Adrenal gland (tissue), 9 donors: ENCODE measurements at regions not wholly inside any gene's neighbourhood (a gene's known extent, or its start where the extent isn't known, plus 50 kb on each side); places are given as distances from the start of the nearest gene placed in this dataset.

Experiments
- DNase-seq, 7 donors: peaks; one replicate each; pipeline ENCODE4 v3.0.0-alpha.2; 2019 to 2020
- H3K27ac ChIP-seq, 5 donors: fragments of 200-600 bp; sonication (generic) in 4 of 5; 1 replicate in 3 of 5; 2 replicates in 2 of 5; pipeline versions ENCODE4 v1.5.1 to v1.8.0; 2016 to 2020; ENCODE audit warnings: mild to moderate bottlenecking in 1 of 5
- H3K27me3 ChIP-seq: fragments of 200-600 bp; 2 replicates; pipeline ENCODE4 v1.8.0; 2021
- H3K36me3 ChIP-seq, 2 donors: fragments of 200-600 bp; replicated peaks in 1 of 2; 1 replicate in 1 of 2; 2 replicates in 1 of 2; pipeline versions ENCODE4 v1.5.1 to v1.8.0; 2018 to 2022
- H3K4me1 ChIP-seq, 2 donors: fragments of 200-600 bp; replicated peaks in 1 of 2; 1 replicate in 1 of 2; 2 replicates in 1 of 2; pipeline versions ENCODE4 v1.5.1 to v1.8.0; 2018 to 2021
- H3K4me3 ChIP-seq, 4 donors: fragments of 200-600 bp; sonication (generic) in 3 of 4; one replicate each; pipeline ENCODE4 v1.5.1; 2016 to 2018
- H3K9me3 ChIP-seq, 3 donors: fragments of 200-600 bp; sonication (generic) in 1 of 3; replicated peaks in 1 of 3; 1 replicate in 2 of 3; 2 replicates in 1 of 3; pipeline versions ENCODE4 v1.5.1 to v1.8.0; 2016 to 2021
- CTCF ChIP-seq, 6 experiments: fragments of 450-650 bp in 4 of 6; fragments of 200-600 bp in 2 of 6; sonication (generic) in 1 of 6; IDR thresholded peaks; 1 replicate in 5 of 6; 2 replicates in 1 of 6; pipeline versions ENCODE4 v1.5.1 to v1.8.0; 2016 to 2021; ENCODE audit warnings: antibody characterized with exemption in 6 of 6, mild to moderate bottlenecking in 2 of 6, moderate library complexity in 1 of 6
- POLR2A ChIP-seq, 2 donors: fragments of 450-650 bp; IDR thresholded peaks; one replicate each; pipeline ENCODE4 v1.6.1; 2017; ENCODE audit warnings: antibody characterized with exemption in 2 of 2, mild to moderate bottlenecking in 2 of 2, moderate library complexity in 1 of 2
- WGBS, 4 donors: extraction: QIAGEN DNeasy Blood & Tissue Kit in 2 of 4; methylation state at CpG; one replicate each; pipeline versions ENCODE4 v1.1.5 to v1.1.7; 2013 to 2017; 5-methylcytosine and 5-hydroxymethylcytosine counted together
- intact Hi-C, 2 donors: fragments of 100-400 bp; cut with DNase I; formaldehyde crosslinking; loops; one replicate each; pipeline versions ENCODE4 v1.14.1 to v1.15.0; 2022 to 2023
- donor health status: healthy with polysubstance abuse.
- donor health status: Bipolar disorder and iron deficiency.
- donor health status: DM: yes; HTN: yes; CAD: no.
- donor health status: DM: no; HTN: no; CAD: no.
- donor health status: DM: no; HTN: no; CAD: no.

DNA sequence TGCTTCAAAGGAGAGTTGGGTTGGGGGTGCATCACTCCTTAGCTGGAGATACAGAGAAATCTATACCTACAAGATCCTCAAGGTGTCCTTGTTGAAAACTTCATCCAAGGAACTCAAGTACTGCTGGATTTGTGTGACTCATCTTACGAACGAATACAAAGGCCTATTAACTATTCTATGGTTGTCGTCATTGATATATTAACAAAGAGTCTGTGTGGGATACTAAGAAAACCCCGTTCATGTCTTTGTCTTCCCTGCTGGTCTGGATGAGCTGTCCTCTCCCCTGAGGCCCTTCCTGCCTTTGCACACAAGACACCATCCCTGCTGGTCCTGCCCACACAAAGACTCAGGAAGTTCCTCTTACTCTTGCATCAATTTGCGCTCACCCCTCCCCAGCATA, 54.9 kb upstream of the IRF2 start:
- no peaks in the 10 kb centered on the region for H3K9me3 ChIP-seq
- no peaks in the 10 kb centered on the region for H3K36me3 ChIP-seq
- no peak overlapping the region for H3K4me3 ChIP-seq
- peaks cover 11 to 12% of the 10 kb centered on the region in 2 donors for H3K4me1 ChIP-seq
- H3K27ac ChIP-seq: no peak overlapping the region
- WGBS, 4 donors: 81 to 90% (median 84%) methylated on average over 5 of the region's 5 CpGs
- DNase-seq: no peak
- no peaks in the 10 kb centered on the region for H3K27me3 ChIP-seq
- intact Hi-C loops: no loop called here
- no peak for TF ChIP-seq CTCF (IDR thresholded peaks at IDR 0.05)
- TF ChIP-seq POLR2A (IDR thresholded peaks at IDR 0.05): no peak

- WGBS, 4 donors: 84 to 91% (median 89%) methylated on average over 3 of the region's 3 CpGs
- Histone ChIP-seq H3K27me3 (no peaks in the 10 kb centered on the region), H3K27ac (no peak overlapping the region), H3K4me3 (no peak overlapping the region), H3K36me3 (no peaks in the 10 kb centered on the region), H3K4me1 (peaks cover 6 to 7% of the 10 kb centered on the region in 2 donors), H3K9me3 (no peaks in the 10 kb centered on the region)
- no peak for DNase-seq
- intact Hi-C loops: no loop called here
- TF ChIP-seq POLR2A (IDR thresholded peaks at IDR 0.05) (no peak), CTCF (IDR thresholded peaks at IDR 0.05) (no peak)
Observed at GRCh38 chr4:184528713-184529112, 54.4 kb upstream of the IRF2 start.

- Histone ChIP-seq H3K36me3 (no peaks in the 10 kb centered on the region), H3K9me3 (no peaks in the 10 kb centered on the region), H3K4me3 (no peak overlapping the region), H3K27ac (no peak overlapping the region), H3K4me1 (no peaks in the 10 kb centered on the region), H3K27me3 (no peaks in the 10 kb centered on the region)
- TF ChIP-seq CTCF (IDR thresholded peaks at IDR 0.05) (no peak), POLR2A (IDR thresholded peaks at IDR 0.05) (no peak)
- 70 to 79% (median 72%) methylated on average over 5 of the region's 5 CpGs for WGBS, 4 donors
- intact Hi-C loops: no loop called here
- DNase-seq: no peak
Observed at GRCh38 chr4:184528051-184528450, 53.7 kb upstream of the IRF2 start.

DNA sequence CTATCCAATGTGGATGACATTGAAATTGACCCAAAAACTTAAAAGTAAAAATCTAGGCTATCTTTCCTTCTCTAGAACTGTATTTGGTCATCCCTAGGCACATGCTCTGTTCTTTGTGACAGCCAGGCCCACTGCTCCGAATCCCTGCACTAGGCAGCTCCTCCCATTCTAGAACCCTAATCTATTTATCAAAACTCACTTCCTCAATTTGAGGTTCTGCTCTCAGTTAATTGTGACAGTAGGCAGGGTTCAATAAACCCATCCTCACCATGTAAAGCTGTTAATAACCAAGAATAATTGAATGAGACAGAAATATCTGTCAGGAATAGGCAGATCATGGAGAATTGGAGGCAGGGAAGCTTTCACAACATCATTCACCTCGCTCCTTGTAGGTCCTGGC, 51.9 kb upstream of the IRF2 start:
- no peak for DNase-seq
- TF ChIP-seq POLR2A (IDR thresholded peaks at IDR 0.05): no peak
- no peak for TF ChIP-seq CTCF (IDR thresholded peaks at IDR 0.05)
- no peak overlapping the region for H3K4me3 ChIP-seq
- WGBS, 4 donors: 90 to 97% (median 92%) methylated on average over 2 of the region's 2 CpGs
- no peaks in the 10 kb centered on the region for H3K4me1 ChIP-seq
- H3K27me3 ChIP-seq: no peaks in the 10 kb centered on the region
- H3K36me3 ChIP-seq: no peaks in the 10 kb centered on the region
- H3K9me3 ChIP-seq: no peaks in the 10 kb centered on the region
- H3K27ac ChIP-seq: no peak overlapping the region
- intact Hi-C loops: no loop called here
